ENCODE measurements at regions not wholly inside any gene's neighbourhood (a gene's known extent, or its start where the extent isn't known, plus 50 kb on each side); places are given as distances from the start of the nearest gene placed in this dataset.

GRCh38 chr10:4676566-4676965 lies 149.4 kb upstream of the AKR1E2 start:
- peaks cover 6% of the 10 kb centered on the region for H3K4me1 ChIP-seq
- H3K27me3 ChIP-seq (ENCODE audit: low read depth): no peaks in the 10 kb centered on the region
- H3K36me3 ChIP-seq: no peaks in the 10 kb centered on the region
- TF ChIP-seq CTCF (IDR thresholded peaks at IDR 0.05): no peak
- H3K27ac ChIP-seq: no peak overlapping the region
- H3K4me3 ChIP-seq: no peak overlapping the region
- H3K9me3 ChIP-seq: no peaks in the 10 kb centered on the region
- intact Hi-C loops (cut with DNase I): no loop called here
- DNase-seq: no peak
- ATAC-seq: no peak

- H3K4me3 ChIP-seq: no peak overlapping the region
- no peak for DNase-seq
- ATAC-seq: no peak
- no peak for TF ChIP-seq CTCF (IDR thresholded peaks at IDR 0.05)
- H3K27ac ChIP-seq: no peak overlapping the region
- H3K27me3 ChIP-seq (ENCODE audit: low read depth): no peaks in the 10 kb centered on the region
- H3K36me3 ChIP-seq: no peaks in the 10 kb centered on the region
- intact Hi-C loops (cut with DNase I): no loop called here
- peaks cover 6% of the 10 kb centered on the region for H3K4me1 ChIP-seq
- H3K9me3 ChIP-seq: no peaks in the 10 kb centered on the region
Observed at GRCh38 chr10:4675808-4676207, 150.2 kb upstream of the AKR1E2 start.

- peaks cover 6% of the 10 kb centered on the region for H3K4me1 ChIP-seq
- H3K36me3 ChIP-seq: no peaks in the 10 kb centered on the region
- DNase-seq: no peak
- intact Hi-C loops (cut with DNase I): no loop called here
- H3K27ac ChIP-seq: no peak overlapping the region
- TF ChIP-seq CTCF (IDR thresholded peaks at IDR 0.05): no peak
- H3K9me3 ChIP-seq: no peaks in the 10 kb centered on the region
- no peak overlapping the region for H3K4me3 ChIP-seq
- ATAC-seq: no peak
- H3K27me3 ChIP-seq (ENCODE audit: low read depth): no peaks in the 10 kb centered on the region
Observed at GRCh38 chr10:4673279-4674040, 152.5 kb upstream of the AKR1E2 start.

GRCh38 chr10:4672201-4672600 lies 153.8 kb upstream of the AKR1E2 start:
- Histone ChIP-seq H3K27me3 (ENCODE audit: low read depth) (no peaks in the 10 kb centered on the region), H3K36me3 (no peaks in the 10 kb centered on the region), H3K4me3 (no peak overlapping the region), H3K9me3 (no peaks in the 10 kb centered on the region), H3K4me1 (no peaks in the 10 kb centered on the region), H3K27ac (no peak overlapping the region)
- ATAC-seq: no peak
- TF ChIP-seq CTCF (IDR thresholded peaks at IDR 0.05): no peak
- DNase-seq: no peak
- intact Hi-C loops (cut with DNase I): no loop called here

GRCh38 chr10:4671451-4672145 lies 154.4 kb upstream of the AKR1E2 start:
- Histone ChIP-seq H3K36me3 (no peaks in the 10 kb centered on the region), H3K4me1 (no peaks in the 10 kb centered on the region), H3K27me3 (ENCODE audit: low read depth) (no peaks in the 10 kb centered on the region), H3K4me3 (no peak overlapping the region), H3K27ac (no peak overlapping the region), H3K9me3 (no peaks in the 10 kb centered on the region)
- intact Hi-C loops (cut with DNase I): no loop called here
- DNase-seq: no peak
- no peak for ATAC-seq
- TF ChIP-seq CTCF (IDR thresholded peaks at IDR 0.05): no peak

All from lower lobe of right lung (tissue), 2 donors.